HepG2 (cell line): ENCODE measurements at regions not wholly inside any gene's neighbourhood (a gene's known extent, or its start where the extent isn't known, plus 50 kb on each side); places are given as distances from the start of the nearest gene placed in this dataset.

Source experiments
- ATAC-seq: fragments of 200-7000 bp; cut with Tn5 transposase; 3 replicates; pipeline ENCODE4 v1.9.1; 2020; ENCODE audit warnings: mild to moderate bottlenecking, moderate library complexity
- BruUV-seq: library from RNA; stranded (reverse); fragments of 400-500 nt; replicated peaks from 2 replicates; lab custom pipeline; 2021; lab: Mats Ljungman, UMichigan
- CTCF ChIA-PET: fragments of 300-600 bp; formaldehyde crosslinking; extraction: SDS; loops from one replicate; lab custom pipeline; 2021; ENCODE audit warnings: low total read pairs, inconsistent platforms, low intra/inter-chr PET ratio; lab: Yijun Ruan, JAX
- POLR2A ChIA-PET: fragments of 350-600 bp; sonication (Branson Sonifier 250); formaldehyde crosslinking; loops from one replicate; lab custom pipeline; 2020; ENCODE audit warnings: antibody characterized with exemption, inconsistent platforms; lab: Yijun Ruan, JAX
- DNase-seq: peaks from one replicate; pipeline ENCODE4 v3.0.0-alpha.2; 2015; ENCODE audit warnings: low spot score
- FAIRE-seq: peaks from 3 replicates; lab custom pipeline; 2011; peaks lifted over from hg19 to GRCh38; lab: Jason Lieb, UNC
- H2AFZ ChIP-seq: one replicate; pipeline ENCODE4 v1.6.1; 2011; ENCODE audit warnings: low read length, inconsistent platforms
- H3K27ac ChIP-seq: fragments of 300-600 bp; 3 replicates; pipeline ENCODE4 v1.8.0; 2011; ENCODE audit warnings: mixed run types, mild to moderate bottlenecking, mixed read lengths, low read length, inconsistent platforms; ENCODE audit not compliant: insufficient read depth; ENCODE audit errors: extremely low read length
- H3K27me3 ChIP-seq, 2 experiments: fragments of 200-600 bp in 1 of 2; 2 replicates in 1 of 2; 3 replicates in 1 of 2; pipeline versions ENCODE4 v1.6.0 to v1.8.0; 2011; ENCODE audit warnings: low read length in 2 of 2, mild to moderate bottlenecking in 2 of 2, moderate library complexity in 2 of 2, inconsistent platforms in 1 of 2; ENCODE audit not compliant: insufficient read depth in 2 of 2, control insufficient read depth in 1 of 2
- H3K36me3 ChIP-seq, 2 experiments: fragments of 200-600 bp in 1 of 2; replicated peaks in 1 of 2; 2 replicates in 1 of 2; 3 replicates in 1 of 2; pipeline versions ENCODE4 v1.5.1 to v1.8.0; 2011; ENCODE audit warnings: low read length in 2 of 2, inconsistent platforms in 1 of 2; ENCODE audit not compliant: insufficient read depth in 2 of 2, control insufficient read depth in 1 of 2
- H3K4me1 ChIP-seq: 2 replicates; pipeline ENCODE4 v1.5.1; 2012; ENCODE audit warnings: low read length, inconsistent platforms; ENCODE audit not compliant: insufficient read depth
- H3K4me2 ChIP-seq: 2 replicates; pipeline ENCODE4 v1.6.0; 2011; ENCODE audit warnings: low read depth, low read length, inconsistent platforms
- H3K4me3 ChIP-seq, 3 experiments: fragments of 200-600 bp in 1 of 3; sonication (generic), shearing (Covaris generic) in 1 of 3; replicated peaks in 1 of 3; 2 replicates each; pipeline ENCODE4 v1.5.1; 2011 to 2016; ENCODE audit warnings: low read length in 3 of 3, inconsistent platforms in 2 of 3, low read depth in 2 of 3, mild to moderate bottlenecking in 2 of 3, control low read depth in 1 of 3, mixed read lengths in 1 of 3; ENCODE audit not compliant: insufficient read depth in 1 of 3
- H3K79me2 ChIP-seq: one replicate; pipeline ENCODE4 v1.6.1; 2011; ENCODE audit warnings: low read length, inconsistent platforms; ENCODE audit not compliant: insufficient read depth
- H3K9ac ChIP-seq: 2 replicates; pipeline ENCODE4 v1.6.0; 2011; ENCODE audit warnings: mild to moderate bottlenecking, low read depth, low read length, inconsistent platforms; ENCODE audit not compliant: insufficient read depth
- H3K9me3 ChIP-seq: 2 replicates; pipeline ENCODE4 v1.5.1; 2012; ENCODE audit warnings: mild to moderate bottlenecking, low read length
- H4K20me1 ChIP-seq: 2 replicates; pipeline ENCODE4 v1.6.0; 2011; ENCODE audit warnings: inconsistent platforms, mild to moderate bottlenecking, low read length, moderate library complexity; ENCODE audit not compliant: insufficient read depth
- JUNB ChIP-seq: sonication (generic); formaldehyde crosslinking; IDR thresholded peaks from 2 replicates; pipeline ENCODE4 v1.8.0; 2022; ENCODE audit warnings: missing genetic modification reagents, mild to moderate bottlenecking, borderline replicate concordance
- KDM6A ChIP-seq: IDR thresholded peaks from 2 replicates; pipeline ENCODE4 v1.6.1; 2016; ENCODE audit warnings: low read depth
- WGBS: methylation state at CpG from one replicate; pipeline ENCODE4 v1.1.6; 2017; ENCODE audit warnings: low lambda C conversion rate; 5-methylcytosine and 5-hydroxymethylcytosine counted together
- in situ Hi-C: cut with HindIII; loops from 2 replicates; pipeline ENCODE4 v1.10.0; 2017; ENCODE audit warnings: low pct_unique_long_range_greater_than_20kb; ENCODE audit not compliant: extremely low pct_ligation_motif_present
- intact Hi-C: fragments of 100-400 bp; cut with micrococcal nuclease; formaldehyde crosslinking; loops from one replicate; pipeline ENCODE4 v1.10.0; 2022; ENCODE audit not compliant: unreplicated experiment

GRCh38 chr14:46074061-46074460 lies 577.5 kb downstream of the RPL10L start:
- no peak for DNase-seq
- H3K27me3 ChIP-seq, result no peaks in the 10 kb centered on the region
- H3K4me3 ChIP-seq, result no peak overlapping the region
- H2AFZ ChIP-seq, result no peak overlapping the region
- FAIRE-seq, result no peak
- H3K9me3 ChIP-seq, result peaks cover 3% of the 10 kb centered on the region; the same call in 1 of the 2 replicates
- intact Hi-C loops (no loop called here), in situ Hi-C loops (no loop called here)
- H3K4me2 ChIP-seq, result no peak overlapping the region
- no peak overlapping the region for H3K9ac ChIP-seq
- no TSS peak for BruUV-seq
- 3% methylated on average over 2 of the region's 2 CpGs for WGBS
- POLR2A ChIA-PET, result no interaction called here
- H3K4me1 ChIP-seq, result no peaks in the 10 kb centered on the region
- H3K36me3 ChIP-seq, result no peaks in the 10 kb centered on the region
- CTCF ChIA-PET, result no interaction called here
- H3K79me2 ChIP-seq, result no peaks in the 10 kb centered on the region
- H3K27ac ChIP-seq, result no peak overlapping the region
- TF ChIP-seq JUNB (CRISPR knock-in tag), result no peak
- H4K20me1 ChIP-seq, result no peaks in the 10 kb centered on the region
- no peak for ATAC-seq

- WGBS, result 45% methylated on average over 9 of the region's 10 CpGs
- ATAC-seq (no peak), FAIRE-seq (no peak), DNase-seq (no peak)
- in situ Hi-C loops, result no loop called here
- BruUV-seq, result no TSS peak
- TF ChIP-seq KDM6A, result no peak
- H3K4me1 ChIP-seq, result no peaks in the 10 kb centered on the region
- no peaks in the 10 kb centered on the region for H4K20me1 ChIP-seq
- CTCF ChIA-PET, result no interaction called here
- no peak overlapping the region for H3K4me3 ChIP-seq
- intact Hi-C loops, result no loop called here
- H3K36me3 ChIP-seq, result no peaks in the 10 kb centered on the region
- no peaks in the 10 kb centered on the region for H3K27me3 ChIP-seq
- peaks cover 7% of the 10 kb centered on the region; the same call in 1 of the 2 replicates for H3K9me3 ChIP-seq
- H3K27ac ChIP-seq, result no peak overlapping the region
- POLR2A ChIA-PET, result no interaction called here
- no peak overlapping the region for H2AFZ ChIP-seq
- H3K4me2 ChIP-seq, result no peak overlapping the region
- H3K79me2 ChIP-seq, result no peaks in the 10 kb centered on the region
- no peak overlapping the region for H3K9ac ChIP-seq
Observed at GRCh38 chr14:46063872-46064271, 587.7 kb downstream of the RPL10L start.
